Activated T-cell treated with anti-CD3 and anti-CD28 coated beads, Interleukin-2, amount 50 U/mL, for 1 hour (primary cell): ENCODE measurements at regions not wholly inside any gene's neighbourhood (a gene's known extent, or its start where the extent isn't known, plus 50 kb on each side); places are given as distances from the start of the nearest gene placed in this dataset.

Source experiments
- DNase-seq: peaks from one replicate; pipeline ENCODE4 v3.0.0-alpha.2; 2020

DNA sequence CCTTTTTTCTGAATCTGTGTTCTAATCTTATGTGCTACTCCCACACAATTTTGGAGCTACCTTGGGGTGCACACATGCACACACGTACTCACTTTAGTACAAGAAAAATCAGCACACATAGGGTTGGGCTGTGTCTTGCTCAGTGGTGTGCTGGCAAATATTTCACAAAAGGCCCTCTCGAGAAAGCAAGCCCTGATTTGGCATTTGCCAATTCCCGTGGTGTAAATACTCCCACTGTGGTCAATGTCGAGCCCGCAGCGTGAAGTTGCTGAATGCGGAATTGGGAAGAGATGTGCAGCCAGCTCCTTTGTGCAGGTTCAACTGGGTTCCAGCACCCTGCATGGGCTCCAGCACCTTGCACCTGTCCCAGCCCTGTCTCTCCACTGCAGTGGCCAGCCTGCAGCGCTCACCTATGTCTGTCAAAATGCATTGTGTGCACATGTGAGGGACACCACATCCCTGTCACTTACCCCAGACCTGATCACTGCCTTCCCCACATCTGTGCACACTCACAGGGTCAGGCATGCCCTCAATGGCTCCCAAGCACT, 78.4 kb upstream of the WNT4 start:
- DNase-seq = no peak

DNA sequence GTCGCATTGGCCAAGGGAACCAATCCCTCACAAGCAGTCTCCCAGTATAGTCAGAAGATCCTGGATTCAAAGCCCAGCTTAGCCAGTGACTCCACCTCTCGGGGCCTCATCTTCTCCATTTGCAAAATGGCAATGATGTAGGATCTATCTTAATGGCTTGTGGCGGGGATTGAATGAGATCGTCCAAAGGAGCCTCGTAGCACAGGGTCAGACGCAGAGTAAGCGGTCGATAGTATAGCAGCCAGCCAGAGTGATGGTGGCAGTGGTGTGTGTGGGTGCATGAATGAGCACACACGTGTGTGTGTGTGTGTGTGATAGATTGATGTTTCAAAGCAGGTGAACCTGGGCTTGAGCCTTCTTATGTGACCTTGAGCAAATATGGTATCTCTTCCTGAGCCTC, 79.8 kb upstream of the WNT4 start:
- no peak for DNase-seq

- no peak for DNase-seq
Observed at GRCh38 chr1:22223176-22223575, 80.3 kb upstream of the WNT4 start.

GRCh38 chr1:22224091-22224490, 81.2 kb upstream of the WNT4 start:
- DNase-seq = no peak

DNA sequence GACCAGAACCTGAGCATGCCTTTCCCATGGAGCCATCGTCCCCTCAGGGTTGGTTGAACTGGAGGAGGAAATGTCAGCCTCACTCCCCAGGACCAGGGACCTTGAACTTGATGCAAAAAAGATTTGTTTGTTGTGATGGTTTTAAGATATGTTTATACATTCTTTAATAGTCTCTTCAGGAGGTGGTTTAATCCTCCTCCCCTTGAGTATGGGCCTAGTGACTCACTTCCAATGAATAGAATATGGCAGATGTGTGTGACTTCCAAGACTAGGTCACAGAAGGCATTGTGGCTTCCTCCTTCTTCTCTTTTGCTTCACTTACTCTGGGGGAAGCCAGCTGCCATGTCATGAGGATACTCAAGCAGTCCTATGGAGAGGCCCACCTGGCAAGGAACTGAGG, 81.7 kb upstream of the WNT4 start:
- DNase-seq = no peak

DNA sequence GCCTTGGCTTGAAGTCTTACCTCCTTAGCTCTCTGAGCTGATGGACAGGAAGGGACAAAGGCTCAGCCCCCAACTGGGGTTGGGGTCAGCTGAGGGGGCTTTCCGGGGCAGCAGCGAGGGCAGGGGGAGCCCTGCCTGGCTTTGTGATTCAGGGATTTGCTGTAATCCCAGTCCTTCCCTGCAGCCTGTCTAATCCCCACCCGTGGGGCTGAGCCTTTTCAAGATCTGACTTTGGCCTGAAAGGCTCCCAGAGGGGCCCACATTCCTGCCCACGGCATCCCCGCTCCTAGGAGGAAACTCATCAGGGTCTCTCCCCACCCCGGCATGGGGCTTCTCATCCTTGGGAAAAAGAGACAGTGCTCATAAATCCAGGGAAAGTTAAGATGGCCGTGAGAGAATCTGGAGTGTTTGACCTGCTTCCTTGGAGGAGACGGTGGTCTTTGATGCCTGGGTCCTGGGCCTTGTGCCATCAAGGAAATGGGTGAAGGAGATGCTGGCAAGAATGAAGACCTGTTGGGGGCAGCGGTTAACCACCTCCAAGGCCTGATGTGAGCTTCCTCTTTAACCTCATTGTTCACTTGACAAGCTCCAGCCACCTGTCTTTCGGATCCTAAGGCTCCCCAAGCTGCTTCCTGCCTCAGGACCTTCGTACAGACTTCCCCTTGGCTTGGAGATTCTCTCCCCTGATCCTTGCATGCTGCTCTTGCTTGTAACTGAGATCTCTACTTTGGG, 83.1 kb upstream of the WNT4 start:
- no peak for DNase-seq

DNA sequence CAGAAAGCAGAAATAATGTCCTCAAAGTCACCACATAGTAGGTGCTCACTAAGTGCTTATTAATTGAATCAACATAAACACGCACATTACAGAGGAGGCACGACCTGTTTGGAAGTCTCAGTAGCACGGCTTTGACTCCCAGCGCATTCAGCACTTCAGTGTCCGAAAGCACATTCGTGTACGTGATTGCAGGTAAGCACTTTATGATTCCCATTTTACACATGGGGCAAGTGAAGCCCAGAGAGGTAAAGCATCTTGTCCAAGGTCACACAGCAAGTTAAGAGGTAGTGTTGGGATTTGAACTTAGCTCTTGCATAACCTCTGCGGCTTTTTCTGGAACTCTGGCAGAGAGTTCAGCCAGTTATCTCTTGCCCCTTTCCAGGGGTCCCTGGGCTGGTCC, 85.2 kb upstream of the WNT4 start:
- no peak for DNase-seq

DNA sequence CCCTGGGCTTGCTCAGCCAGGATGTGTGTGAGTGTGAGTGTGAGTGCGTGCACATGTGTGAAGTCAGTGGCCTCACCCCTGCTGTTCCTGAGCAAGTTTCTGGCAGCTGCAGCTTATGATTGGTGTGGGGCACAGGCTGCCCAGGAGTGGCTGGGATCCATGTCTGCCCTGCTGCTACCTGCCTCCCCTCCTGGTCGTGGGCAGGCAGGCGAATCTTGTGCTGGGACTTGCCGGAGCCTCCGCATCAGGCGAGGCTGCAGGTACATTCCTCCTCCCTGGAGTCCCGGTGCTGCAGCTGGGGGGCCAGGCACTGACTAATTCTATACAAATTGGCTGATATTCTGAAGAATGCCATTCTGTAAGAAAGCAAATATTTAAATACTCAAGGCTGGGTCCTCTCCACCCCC, 85.6 kb upstream of the WNT4 start:
- no peak for DNase-seq

GRCh38 chr1:22229379-22229778, 86.5 kb upstream of the WNT4 start:
- no peak for DNase-seq

GRCh38 chr1:22231068-22231593, 88.2 kb upstream of the WNT4 start:
- no peak for DNase-seq

DNA sequence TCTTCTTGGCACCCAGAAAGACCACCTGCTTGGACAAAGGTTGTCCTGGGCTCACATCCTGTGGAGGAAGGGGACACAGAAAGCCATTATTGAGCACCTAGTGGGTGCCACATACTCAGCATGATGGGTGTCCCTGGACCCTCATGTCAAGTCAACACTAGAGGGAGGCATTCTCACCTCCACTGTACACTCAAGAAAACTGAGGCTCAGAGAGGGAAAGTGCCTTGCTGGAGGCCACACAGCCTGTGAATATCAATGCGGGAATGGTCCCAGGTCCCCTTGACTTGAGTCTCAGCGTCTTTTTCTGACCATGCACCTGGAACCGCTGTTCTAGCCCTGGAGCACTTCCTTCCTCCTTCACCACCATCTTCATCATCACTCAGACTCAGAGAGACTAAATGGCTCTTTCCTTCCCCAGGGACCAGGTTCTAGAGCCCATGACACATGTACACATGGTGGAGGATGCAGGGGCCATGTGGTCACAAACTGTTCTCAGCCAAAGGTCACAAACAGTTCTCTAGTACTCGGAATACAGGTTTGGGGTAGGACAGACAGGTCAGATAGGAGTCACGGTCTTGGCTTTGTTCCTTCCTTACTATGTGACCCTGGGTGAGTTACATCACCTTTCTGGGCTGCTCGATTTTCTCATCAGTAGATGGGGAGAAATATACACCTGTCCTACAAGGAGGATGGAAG, 89.2 kb upstream of the WNT4 start:
- DNase-seq = no peak

- DNase-seq = no peak
Observed at GRCh38 chr1:22233222-22233621, 90.3 kb upstream of the WNT4 start.

DNA sequence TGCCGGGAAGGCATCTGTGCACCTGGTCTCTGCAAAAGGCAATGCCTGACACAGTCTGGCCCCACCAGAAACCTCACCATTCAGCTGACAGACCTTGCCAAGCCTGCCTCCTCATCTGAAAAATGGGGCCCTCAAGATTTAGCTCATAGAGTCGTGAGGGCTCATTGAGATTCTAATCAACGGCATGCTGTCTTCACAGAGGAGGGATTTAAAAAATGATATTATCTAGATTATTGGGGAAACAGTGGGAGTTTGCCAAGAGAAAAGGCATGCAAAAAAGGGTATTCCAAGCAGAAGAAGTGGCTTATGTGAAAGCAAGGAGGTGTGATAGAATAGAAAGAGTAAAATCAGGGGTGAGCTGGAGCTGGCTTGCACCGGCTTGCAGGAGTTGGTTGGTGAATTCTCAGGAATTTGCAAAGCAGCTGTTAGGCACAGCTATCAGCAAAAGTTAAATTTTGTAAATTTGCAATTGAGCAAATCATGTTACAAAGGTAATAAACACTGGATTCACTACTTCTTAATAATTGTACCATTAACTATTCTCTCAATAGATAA, 91.7 kb upstream of the WNT4 start:
- no peak for DNase-seq

- DNase-seq = no peak
Observed at GRCh38 chr1:22236166-22236565, 93.3 kb upstream of the WNT4 start.

DNA sequence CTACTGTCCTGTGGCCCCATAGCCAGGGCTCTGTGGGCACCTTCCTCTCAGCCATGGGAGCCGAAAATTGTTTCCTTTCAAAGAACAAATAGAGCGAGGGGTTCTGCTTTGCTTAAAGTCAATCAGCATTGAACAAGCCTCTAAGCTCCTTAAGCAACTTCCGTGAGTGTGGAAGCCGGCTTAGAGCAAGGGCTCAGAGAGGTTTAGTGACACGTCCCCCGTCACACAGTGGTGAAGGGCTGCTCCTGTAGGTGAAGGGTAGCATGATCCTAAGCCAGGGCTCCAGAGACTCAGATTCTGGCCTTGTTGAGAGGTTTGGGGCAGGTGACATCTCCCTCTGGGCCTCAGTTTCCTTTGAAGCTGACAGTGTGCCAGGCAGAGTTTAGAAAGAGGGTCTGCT, 94.0 kb upstream of the WNT4 start:
- no peak for DNase-seq

DNA sequence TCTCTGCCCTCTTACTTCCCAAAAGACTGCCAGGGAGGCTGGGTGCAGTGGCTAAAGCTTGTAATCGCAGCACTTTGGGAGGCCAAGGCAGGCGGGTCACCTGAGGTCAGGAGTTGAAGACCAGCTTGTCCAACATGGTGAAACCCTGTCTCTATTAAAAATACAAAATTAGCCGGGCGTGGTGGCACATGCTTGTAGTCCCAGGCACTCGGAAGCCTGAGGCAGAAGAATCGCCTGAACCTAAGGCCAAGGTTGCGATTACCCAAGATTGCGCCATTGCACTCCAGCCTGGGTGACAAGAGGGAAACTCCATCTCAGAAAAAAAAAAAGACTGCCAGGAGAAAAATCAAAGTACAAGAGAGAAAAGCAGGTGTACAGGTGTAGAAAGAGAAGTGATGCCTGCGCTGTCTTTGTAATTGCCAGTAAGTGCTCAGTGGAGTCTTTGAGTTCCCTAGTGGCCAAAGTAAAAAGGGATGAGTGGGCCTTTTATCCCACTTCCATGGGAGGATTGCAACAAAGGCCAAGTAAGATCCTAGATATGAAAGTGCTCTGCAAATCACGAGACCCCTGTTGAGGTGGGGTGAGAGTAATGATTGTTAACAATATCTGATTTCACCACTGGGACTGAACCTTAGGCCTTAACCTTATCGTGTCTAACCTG, 94.7 kb upstream of the WNT4 start:
- DNase-seq = no peak

- no peak for DNase-seq
Observed at GRCh38 chr1:22238356-22239224, 95.7 kb upstream of the WNT4 start.

DNA sequence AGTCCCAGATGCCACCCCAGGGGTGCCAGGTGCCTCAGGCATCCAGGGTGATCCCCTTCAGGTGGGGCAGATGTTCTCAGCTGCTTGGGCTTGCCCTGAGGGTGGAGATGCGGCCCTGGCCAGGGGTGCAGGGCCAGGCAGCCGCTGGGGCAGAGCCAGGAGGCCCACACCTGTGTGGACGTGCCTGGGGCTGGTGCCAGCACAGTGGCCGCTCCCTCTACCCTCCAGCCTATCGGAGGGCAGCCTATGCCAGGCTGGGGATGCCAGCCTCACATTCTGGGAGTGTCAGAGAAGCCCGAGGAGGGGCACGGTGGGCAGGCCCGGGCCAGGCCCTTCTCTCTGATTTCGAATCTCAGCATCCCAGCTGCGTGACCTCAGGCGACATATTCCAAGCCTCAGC, 96.5 kb upstream of the WNT4 start:
- DNase-seq = no peak

DNA sequence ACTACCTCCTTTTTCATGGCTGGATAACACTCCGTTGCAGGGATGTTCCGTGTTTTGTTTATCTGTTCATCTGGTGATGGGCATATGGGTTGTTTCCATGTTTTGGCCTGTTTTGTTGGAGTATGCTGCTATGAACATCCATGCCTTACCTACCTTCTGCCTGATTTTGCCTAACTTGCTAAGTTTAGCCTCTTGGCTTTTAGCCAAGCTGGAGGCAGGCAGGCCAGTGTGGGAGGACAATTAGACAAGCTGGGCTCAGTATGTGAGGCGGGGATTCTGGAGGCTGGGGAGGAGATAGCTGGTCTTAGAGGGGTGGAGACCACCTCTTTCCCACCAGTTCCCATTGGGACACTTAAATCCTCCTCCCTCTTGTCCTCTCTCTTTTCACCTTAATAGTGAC, 98.4 kb upstream of the WNT4 start:
- DNase-seq = no peak

GRCh38 chr1:22241811-22242210, 98.9 kb upstream of the WNT4 start:
- DNase-seq = no peak

DNA sequence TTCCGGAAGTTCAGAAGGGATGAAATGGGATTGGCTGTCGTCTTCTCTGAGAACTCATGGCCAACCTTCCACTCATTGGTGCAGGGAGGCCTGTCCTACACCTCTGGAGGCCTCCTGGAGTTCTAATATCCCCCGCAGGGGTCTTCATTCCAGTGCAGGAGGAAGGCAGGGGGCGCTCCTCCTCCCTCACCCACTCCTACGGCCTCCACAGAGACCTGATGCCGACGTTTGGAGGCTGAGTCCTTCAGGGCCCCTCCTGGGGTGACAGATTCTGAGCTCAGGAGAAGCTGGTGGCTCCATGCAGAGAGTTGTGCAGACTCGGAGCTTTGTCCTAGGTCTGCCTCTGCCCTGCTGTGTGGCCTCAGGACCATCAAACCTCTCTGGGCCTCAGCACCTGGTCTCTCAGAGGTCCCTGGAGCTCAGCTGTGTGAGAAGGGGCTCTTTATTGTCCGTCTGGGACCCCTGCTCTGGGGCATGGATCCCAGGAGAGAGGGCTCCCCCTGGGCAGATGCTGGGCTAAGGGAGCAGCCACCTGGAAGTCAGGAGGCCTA, 102.3 kb upstream of the WNT4 start:
- no peak for DNase-seq

DNA sequence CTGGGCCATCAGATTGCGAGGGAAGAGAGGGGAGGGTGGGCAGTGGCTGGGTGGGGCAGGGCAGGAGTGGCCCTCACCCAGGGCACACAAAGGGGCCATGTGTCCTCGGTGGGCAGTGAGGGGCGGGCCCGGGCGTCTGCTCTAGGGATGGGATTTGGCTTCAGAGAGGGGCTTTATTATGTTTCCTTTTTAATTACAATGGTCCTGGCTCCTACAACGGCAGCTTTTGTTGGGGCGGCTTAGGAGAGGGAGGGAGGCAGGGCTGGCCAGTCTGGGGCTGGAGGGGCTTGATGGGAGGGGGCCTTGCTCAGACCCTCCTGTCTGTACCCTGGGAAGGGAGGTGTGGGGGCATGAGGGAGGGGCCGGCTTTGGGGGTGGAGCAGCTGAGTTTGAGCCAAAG, 102.8 kb upstream of the WNT4 start:
- no peak for DNase-seq
